Upper lobe of left lung (tissue), 4 donors: ENCODE measurements at regions not wholly inside any gene's neighbourhood (a gene's known extent, or its start where the extent isn't known, plus 50 kb on each side); places are given as distances from the start of the nearest gene placed in this dataset.

Source experiments
- CTCF ChIP-seq, 6 experiments: fragments of 450-650 bp in 4 of 6; fragments of 200-600 bp in 2 of 6; sonication (generic) in 2 of 6; IDR thresholded peaks; one replicate each; pipeline ENCODE4 v1.5.1; 2016 to 2019; ENCODE audit warnings: antibody characterized with exemption in 6 of 6
- POLR2A ChIP-seq, 4 donors: fragments of 450-650 bp; IDR thresholded peaks; one replicate each; pipeline ENCODE4 v1.5.1; 2016 to 2017; ENCODE audit warnings: antibody characterized with exemption in 4 of 4, mild to moderate bottlenecking in 2 of 4
- POLR2AphosphoS5 ChIP-seq, 2 donors: sonication (generic); formaldehyde crosslinking; IDR thresholded peaks; one replicate each; pipeline ENCODE4 v1.5.1; 2017; ENCODE audit warnings: antibody characterized with exemption in 2 of 2

DNA sequence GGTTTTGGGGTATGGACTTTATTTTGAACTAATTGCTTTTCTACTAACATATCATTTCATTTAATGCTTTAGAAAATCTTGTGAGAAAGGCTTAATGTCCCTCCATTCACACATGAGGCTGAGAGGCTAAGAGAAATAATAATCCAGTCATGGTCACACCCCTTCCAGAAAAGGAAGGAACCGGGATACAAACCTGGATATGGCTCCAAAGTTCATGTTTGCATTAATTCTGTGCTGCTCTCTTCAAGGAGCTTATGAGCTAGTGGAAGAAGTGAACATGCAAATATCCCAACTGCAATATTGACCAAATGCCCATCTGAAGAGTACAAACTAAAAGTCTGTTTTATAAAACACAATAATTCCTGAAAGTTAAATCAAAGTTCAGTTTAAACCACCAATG lies 732.1 kb upstream of the RIOK2 start:
- TF ChIP-seq POLR2AphosphoS5 (IDR thresholded peaks at IDR 0.05) (no peak), CTCF (IDR thresholded peaks at IDR 0.05) (no peak), POLR2A (IDR thresholded peaks at IDR 0.05) (no peak)
